GM23338 (cell line): ENCODE measurements at regions not wholly inside any gene's neighbourhood (a gene's known extent, or its start where the extent isn't known, plus 50 kb on each side); places are given as distances from the start of the nearest gene placed in this dataset.
A peak's percentile ranks its signal among the peaks of the same experiment; 100 is the strongest.

Source experiments
- ATAC-seq: fragments of 200-7000 bp; cut with Tn5 transposase; 3 replicates; pipeline ENCODE4 v1.9.1; 2020
- DNase-seq: peaks from one replicate; pipeline ENCODE4 v3.0.0-alpha.2; 2015; ENCODE audit warnings: low spot score
- H2AFZ ChIP-seq: fragments of 200-600 bp; sonication (generic); 2 replicates; pipeline ENCODE4 v1.8.0; 2016; ENCODE audit warnings: antibody characterized with exemption, mild to moderate bottlenecking, moderate library complexity
- H3F3A ChIP-seq: fragments of 200-600 bp; sonication (generic); replicated peaks from 2 replicates; pipeline ENCODE4 v1.8.0; 2017; ENCODE audit warnings: antibody characterized with exemption, mixed run types, low read depth
- H3K27ac ChIP-seq: fragments of 200-600 bp; sonication (generic); 2 replicates; pipeline ENCODE4 v1.6.1; 2016; ENCODE audit warnings: low read depth
- H3K27me3 ChIP-seq: fragments of 200-600 bp; sonication (generic); 2 replicates; pipeline ENCODE4 v1.8.0; 2016; ENCODE audit warnings: mild to moderate bottlenecking, mixed run types, moderate library complexity; ENCODE audit not compliant: insufficient read depth
- H3K36me3 ChIP-seq: fragments of 200-600 bp; sonication (generic); 2 replicates; pipeline ENCODE4 v1.8.0; 2016; ENCODE audit warnings: mild to moderate bottlenecking; ENCODE audit not compliant: insufficient read depth
- H3K4me1 ChIP-seq: fragments of 200-600 bp; sonication (generic); 2 replicates; pipeline ENCODE4 v1.8.0; 2016; ENCODE audit warnings: mild to moderate bottlenecking, moderate library complexity; ENCODE audit not compliant: insufficient read depth
- H3K4me2 ChIP-seq: fragments of 200-600 bp; sonication (generic); 2 replicates; pipeline ENCODE4 v1.7.1; 2017; ENCODE audit warnings: mixed run types
- H3K4me3 ChIP-seq: fragments of 200-600 bp; sonication (generic); 2 replicates; pipeline ENCODE4 v1.6.1; 2016; ENCODE audit warnings: mixed run types
- H3K79me2 ChIP-seq: fragments of 200-600 bp; sonication (generic); replicated peaks from 2 replicates; pipeline ENCODE4 v1.8.0; 2017; ENCODE audit warnings: mild to moderate bottlenecking; ENCODE audit not compliant: insufficient read depth
- H3K9me2 ChIP-seq: fragments of 200-600 bp; sonication (generic); 2 replicates; pipeline ENCODE4 v1.8.0; 2017; ENCODE audit not compliant: insufficient read depth
- H4K20me1 ChIP-seq: fragments of 200-600 bp; sonication (generic); replicated peaks from 2 replicates; pipeline ENCODE4 v1.8.0; 2017; ENCODE audit warnings: mild to moderate bottlenecking; ENCODE audit not compliant: insufficient read depth
- H3K27ac Mint-ChIP-seq: 2 replicates; pipeline ENCODE4 v1.8.0; 2020; ENCODE audit warnings: inconsistent platforms, mild to moderate bottlenecking, moderate library complexity, mixed read lengths
- H3K27me3 Mint-ChIP-seq: 3 replicates; pipeline ENCODE4 v1.8.0; 2022; ENCODE audit warnings: low read depth, mild to moderate bottlenecking, moderate library complexity, mixed read lengths, inconsistent platforms; ENCODE audit not compliant: insufficient read depth, poor library complexity
- H3K36me3 Mint-ChIP-seq: 3 replicates; pipeline ENCODE4 v1.8.0; 2021; ENCODE audit warnings: low read depth, mild to moderate bottlenecking, inconsistent platforms, moderate library complexity, mixed read lengths
- H3K4me1 Mint-ChIP-seq: 3 replicates; pipeline ENCODE4 v1.8.0; 2020; ENCODE audit warnings: mild to moderate bottlenecking, inconsistent platforms, mixed read lengths
- H3K4me3 Mint-ChIP-seq: 3 replicates; pipeline ENCODE4 v1.8.0; 2021; ENCODE audit warnings: moderate library complexity, mild to moderate bottlenecking, inconsistent platforms, mixed read lengths
- H3K9me3 Mint-ChIP-seq: 3 replicates; pipeline ENCODE4 v1.8.0; 2020; ENCODE audit warnings: moderate library complexity, mild to moderate bottlenecking, inconsistent platforms, mixed read lengths
- CREB1 ChIP-seq: fragments of 250-450 bp; sonication (Bioruptor Pico); IDR thresholded peaks from 2 replicates; pipeline ENCODE4 v1.5.0; 2020; ENCODE audit warnings: low read depth, mild to moderate bottlenecking, moderate library complexity
- EZH2 ChIP-seq: fragments of 200-600 bp; sonication (generic); IDR thresholded peaks from one replicate; pipeline ENCODE4 v1.8.0; 2017; ENCODE audit warnings: antibody characterized with exemption, mild to moderate bottlenecking, low read depth; ENCODE audit not compliant: unreplicated experiment
- EZH2phosphoT487 ChIP-seq: fragments of 200-600 bp; sonication (generic); IDR thresholded peaks from one replicate; pipeline ENCODE4 v1.8.1; 2018; ENCODE audit warnings: antibody characterized with exemption; ENCODE audit not compliant: unreplicated experiment
- JUNB ChIP-seq: IDR thresholded peaks from one replicate; pipeline ENCODE4 v1.6.1; 2016; ENCODE audit warnings: antibody characterized with exemption; ENCODE audit not compliant: unreplicated experiment
- NANOG ChIP-seq: IDR thresholded peaks from 2 replicates; pipeline ENCODE4 v1.6.1; 2016; ENCODE audit warnings: antibody characterized with exemption, borderline replicate concordance
- POLR2AphosphoS5 ChIP-seq: IDR thresholded peaks from 2 replicates; pipeline ENCODE4 v1.6.1; 2016; ENCODE audit warnings: antibody characterized with exemption, low read depth
- STAT1 ChIP-seq: IDR thresholded peaks from one replicate; pipeline ENCODE4 v1.6.1; 2016; ENCODE audit warnings: antibody characterized with exemption; ENCODE audit not compliant: unreplicated experiment
- ZNF114 ChIP-seq: fragments of 250-450 bp; sonication (Bioruptor Pico); IDR thresholded peaks from 2 replicates; pipeline ENCODE4 v1.5.0; 2020; ENCODE audit warnings: mild to moderate bottlenecking, moderate library complexity
- ZNF331 ChIP-seq: fragments of 250-450 bp; sonication (Bioruptor Pico); IDR thresholded peaks from 2 replicates; pipeline ENCODE4 v1.5.0; 2020; ENCODE audit warnings: low read depth, mild to moderate bottlenecking, moderate library complexity
- ZNF462 ChIP-seq: fragments of 250-450 bp; sonication (Bioruptor Pico); IDR thresholded peaks from 2 replicates; pipeline ENCODE4 v1.5.0; 2020; ENCODE audit warnings: mild to moderate bottlenecking, moderate library complexity
- TF ChIP-seq, protein P1 (sequence below): IDR thresholded peaks from one replicate; pipeline ENCODE4 v1.6.1; 2018; ENCODE audit warnings: antibody characterized with exemption; ENCODE audit not compliant: unreplicated experiment
- TF ChIP-seq, protein P2 (sequence below), 2 experiments: fragments of 200-600 bp in 1 of 2; sonication (generic) in 1 of 2; conservative IDR thresholded peaks; 2 replicates each; pipeline versions ENCODE4 v1.5.1 to v1.6.1; 2016 to 2017; ENCODE audit warnings: antibody characterized with exemption in 2 of 2, low read depth in 2 of 2, mild to moderate bottlenecking in 2 of 2, moderate library complexity in 1 of 2
- TF ChIP-seq, protein P3 (sequence below): IDR thresholded peaks from 2 replicates; pipeline ENCODE4 v1.6.1; 2016; ENCODE audit warnings: antibody characterized with exemption

DNA sequence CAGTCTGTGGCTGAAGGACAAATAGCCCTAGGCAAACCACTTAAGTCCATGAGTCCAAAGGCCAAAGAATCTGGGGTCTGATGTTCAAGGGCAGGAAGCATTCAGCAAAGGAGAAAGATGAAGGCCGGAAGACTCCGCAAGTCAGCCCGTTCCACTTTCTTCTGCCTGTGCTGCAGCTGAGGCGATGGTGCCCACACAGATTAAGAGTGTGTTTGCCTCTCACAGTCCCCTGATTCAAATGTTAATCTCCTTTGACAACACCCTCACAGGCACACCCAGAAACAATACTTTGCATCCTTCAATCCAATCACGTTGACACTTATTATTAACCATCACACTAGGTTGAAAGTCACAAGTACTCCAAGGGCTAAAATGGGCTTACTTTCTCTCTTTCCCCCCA, 605.4 kb upstream of the GNPDA2 start:
- H4K20me1 ChIP-seq, result no peaks in the 10 kb centered on the region
- no peaks in the 10 kb centered on the region for H3K27me3 ChIP-seq
- H3K9me2 ChIP-seq, result no peaks in the 10 kb centered on the region; the same call in 1 of the 2 replicates
- H2AFZ ChIP-seq, result peak overlapping the region; percentile 79; the same call in 1 of the 2 replicates
- no peak overlapping the region for H3K4me3 ChIP-seq
- H3K27ac Mint-ChIP-seq, result no peak overlapping the region
- no peaks in the 10 kb centered on the region for H3F3A ChIP-seq
- peak; percentile 17 for DNase-seq
- no peaks in the 10 kb centered on the region; the same call in 2 of the 3 replicates for H3K36me3 Mint-ChIP-seq
- no peak overlapping the region; the same call in 1 of the 2 replicates for H3K4me2 ChIP-seq
- no peaks in the 10 kb centered on the region for H3K79me2 ChIP-seq
- H3K4me3 Mint-ChIP-seq, result no peak overlapping the region
- H3K36me3 ChIP-seq, result no peaks in the 10 kb centered on the region
- peaks cover 63% of the 10 kb centered on the region for H3K9me3 Mint-ChIP-seq
- TF ChIP-seq ZNF114 (CRISPR knock-in tag) (no peak), JUNB (no peak), CREB1 (CRISPR knock-in tag) (no peak), STAT1 (no peak), POLR2AphosphoS5 (no peak), EZH2phosphoT487 (no peak), ZNF331 (CRISPR knock-in tag) (no peak), ZNF462 (CRISPR knock-in tag) (no peak), NANOG (no peak), EZH2 (no peak)
- TF ChIP-seq, protein P1, sequence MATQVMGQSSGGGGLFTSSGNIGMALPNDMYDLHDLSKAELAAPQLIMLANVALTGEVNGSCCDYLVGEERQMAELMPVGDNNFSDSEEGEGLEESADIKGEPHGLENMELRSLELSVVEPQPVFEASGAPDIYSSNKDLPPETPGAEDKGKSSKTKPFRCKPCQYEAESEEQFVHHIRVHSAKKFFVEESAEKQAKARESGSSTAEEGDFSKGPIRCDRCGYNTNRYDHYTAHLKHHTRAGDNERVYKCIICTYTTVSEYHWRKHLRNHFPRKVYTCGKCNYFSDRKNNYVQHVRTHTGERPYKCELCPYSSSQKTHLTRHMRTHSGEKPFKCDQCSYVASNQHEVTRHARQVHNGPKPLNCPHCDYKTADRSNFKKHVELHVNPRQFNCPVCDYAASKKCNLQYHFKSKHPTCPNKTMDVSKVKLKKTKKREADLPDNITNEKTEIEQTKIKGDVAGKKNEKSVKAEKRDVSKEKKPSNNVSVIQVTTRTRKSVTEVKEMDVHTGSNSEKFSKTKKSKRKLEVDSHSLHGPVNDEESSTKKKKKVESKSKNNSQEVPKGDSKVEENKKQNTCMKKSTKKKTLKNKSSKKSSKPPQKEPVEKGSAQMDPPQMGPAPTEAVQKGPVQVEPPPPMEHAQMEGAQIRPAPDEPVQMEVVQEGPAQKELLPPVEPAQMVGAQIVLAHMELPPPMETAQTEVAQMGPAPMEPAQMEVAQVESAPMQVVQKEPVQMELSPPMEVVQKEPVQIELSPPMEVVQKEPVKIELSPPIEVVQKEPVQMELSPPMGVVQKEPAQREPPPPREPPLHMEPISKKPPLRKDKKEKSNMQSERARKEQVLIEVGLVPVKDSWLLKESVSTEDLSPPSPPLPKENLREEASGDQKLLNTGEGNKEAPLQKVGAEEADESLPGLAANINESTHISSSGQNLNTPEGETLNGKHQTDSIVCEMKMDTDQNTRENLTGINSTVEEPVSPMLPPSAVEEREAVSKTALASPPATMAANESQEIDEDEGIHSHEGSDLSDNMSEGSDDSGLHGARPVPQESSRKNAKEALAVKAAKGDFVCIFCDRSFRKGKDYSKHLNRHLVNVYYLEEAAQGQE, result no peak
- TF ChIP-seq, protein P2, sequence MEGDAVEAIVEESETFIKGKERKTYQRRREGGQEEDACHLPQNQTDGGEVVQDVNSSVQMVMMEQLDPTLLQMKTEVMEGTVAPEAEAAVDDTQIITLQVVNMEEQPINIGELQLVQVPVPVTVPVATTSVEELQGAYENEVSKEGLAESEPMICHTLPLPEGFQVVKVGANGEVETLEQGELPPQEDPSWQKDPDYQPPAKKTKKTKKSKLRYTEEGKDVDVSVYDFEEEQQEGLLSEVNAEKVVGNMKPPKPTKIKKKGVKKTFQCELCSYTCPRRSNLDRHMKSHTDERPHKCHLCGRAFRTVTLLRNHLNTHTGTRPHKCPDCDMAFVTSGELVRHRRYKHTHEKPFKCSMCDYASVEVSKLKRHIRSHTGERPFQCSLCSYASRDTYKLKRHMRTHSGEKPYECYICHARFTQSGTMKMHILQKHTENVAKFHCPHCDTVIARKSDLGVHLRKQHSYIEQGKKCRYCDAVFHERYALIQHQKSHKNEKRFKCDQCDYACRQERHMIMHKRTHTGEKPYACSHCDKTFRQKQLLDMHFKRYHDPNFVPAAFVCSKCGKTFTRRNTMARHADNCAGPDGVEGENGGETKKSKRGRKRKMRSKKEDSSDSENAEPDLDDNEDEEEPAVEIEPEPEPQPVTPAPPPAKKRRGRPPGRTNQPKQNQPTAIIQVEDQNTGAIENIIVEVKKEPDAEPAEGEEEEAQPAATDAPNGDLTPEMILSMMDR (conservative IDR thresholded peaks at IDR 0.05; ENCODE audit: low read depth in 2 of 2), result no peak
- TF ChIP-seq, protein P3, sequence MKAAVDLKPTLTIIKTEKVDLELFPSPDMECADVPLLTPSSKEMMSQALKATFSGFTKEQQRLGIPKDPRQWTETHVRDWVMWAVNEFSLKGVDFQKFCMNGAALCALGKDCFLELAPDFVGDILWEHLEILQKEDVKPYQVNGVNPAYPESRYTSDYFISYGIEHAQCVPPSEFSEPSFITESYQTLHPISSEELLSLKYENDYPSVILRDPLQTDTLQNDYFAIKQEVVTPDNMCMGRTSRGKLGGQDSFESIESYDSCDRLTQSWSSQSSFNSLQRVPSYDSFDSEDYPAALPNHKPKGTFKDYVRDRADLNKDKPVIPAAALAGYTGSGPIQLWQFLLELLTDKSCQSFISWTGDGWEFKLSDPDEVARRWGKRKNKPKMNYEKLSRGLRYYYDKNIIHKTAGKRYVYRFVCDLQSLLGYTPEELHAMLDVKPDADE, result no peak
- no peaks in the 10 kb centered on the region for H3K27me3 Mint-ChIP-seq
- H3K4me1 Mint-ChIP-seq, result peaks cover 10% of the 10 kb centered on the region
- H3K4me1 ChIP-seq, result peaks cover 5% of the 10 kb centered on the region
- H3K27ac ChIP-seq, result no peak overlapping the region
- ATAC-seq, result peak; percentile 68
